ENCODE measurements at regions not wholly inside any gene's neighbourhood (a gene's known extent, or its start where the extent isn't known, plus 50 kb on each side); places are given as distances from the start of the nearest gene placed in this dataset.

- TF ChIP-seq ZNF274 (IDR thresholded peaks at IDR 0.05; ENCODE audit: low read depth, low read length) (no peak), YY1 (IDR thresholded peaks at IDR 0.05; ENCODE audit: insufficient read depth, insufficient read length) (no peak)
Measured at GRCh38 chr5:44952376-44952775, 143.6 kb downstream of the MRPS30 start.

Measured in NT2/D1 (cell line).